Activated B cell treated with CpG ODN at 0.5 μM for 24 hours (primary cell): ENCODE measurements at regions not wholly inside any gene's neighbourhood (a gene's known extent, or its start where the extent isn't known, plus 50 kb on each side); places are given as distances from the start of the nearest gene placed in this dataset.

Source experiments
- ATAC-seq: fragments of 200-7000 bp; cut with Tn5 transposase; one replicate; pipeline ENCODE4 v1.10.0; 2021; ENCODE audit warnings: low read depth, mild to moderate bottlenecking, moderate library complexity
- CTCF ChIA-PET: fragments of 350-600 bp; sonication (Branson Sonifier 250); formaldehyde crosslinking; loops from one replicate; lab custom pipeline; 2021; ENCODE audit warnings: antibody characterized with exemption; lab: Charles Lee
- POLR2A ChIA-PET: fragments of 350-600 bp; sonication (Branson Sonifier 250); formaldehyde crosslinking; loops from one replicate; lab custom pipeline; 2021; ENCODE audit warnings: antibody characterized with exemption; lab: Charles Lee
- DNase-seq: peaks from one replicate; pipeline ENCODE4 v3.0.0; 2022
- H3K27ac Mint-ChIP-seq: one replicate; pipeline ENCODE4 v1.8.0; 2020; ENCODE audit warnings: mixed read lengths
- H3K27me3 Mint-ChIP-seq: one replicate; pipeline ENCODE4 v1.8.0; 2021; ENCODE audit warnings: mixed read lengths
- H3K36me3 Mint-ChIP-seq: one replicate; pipeline ENCODE4 v1.8.0; 2021; ENCODE audit warnings: low read depth, mixed read lengths
- H3K4me1 Mint-ChIP-seq: one replicate; pipeline ENCODE4 v1.8.0; 2021; ENCODE audit warnings: mixed read lengths
- H3K4me3 Mint-ChIP-seq: one replicate; pipeline ENCODE4 v1.8.0; 2020; ENCODE audit warnings: mild to moderate bottlenecking, mixed read lengths
- H3K9me3 Mint-ChIP-seq: one replicate; pipeline ENCODE4 v1.8.0; 2020; ENCODE audit warnings: mixed read lengths
- intact Hi-C: fragments of 100-400 bp; cut with micrococcal nuclease; formaldehyde crosslinking; loops from one replicate; pipeline ENCODE4 v1.15.1; 2024
- TF ChIP-seq, protein P1 (sequence below): fragments of 200-600 bp; IDR thresholded peaks from one replicate; pipeline ENCODE4 v1.8.0; 2022; ENCODE audit warnings: antibody characterized with exemption, mild to moderate bottlenecking

DNA sequence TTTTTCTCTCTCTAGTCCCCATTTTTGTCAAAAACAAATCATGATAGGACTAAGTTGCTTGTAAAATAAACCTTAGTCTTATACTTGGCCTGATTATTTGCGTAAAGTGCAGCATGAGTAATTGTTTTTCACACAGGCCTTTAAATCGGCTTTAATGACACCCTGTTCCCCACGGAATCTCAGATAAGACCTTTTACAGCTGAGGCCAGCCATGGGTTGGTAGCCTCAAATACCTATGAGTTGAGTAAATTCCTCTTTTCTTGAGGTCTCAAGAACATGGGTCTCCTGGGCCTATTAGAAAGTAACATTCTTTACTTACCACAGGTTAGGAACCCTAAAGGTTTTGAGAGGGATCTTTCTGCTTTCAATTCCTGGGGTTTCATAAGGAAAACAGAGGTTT lies 761.0 kb upstream of the PHF14 start:
- ChIA-PET CTCF (no interaction called here), POLR2A (no interaction called here)
- Mint-ChIP-seq H3K27ac (no peak overlapping the region), H3K4me1 (no peaks in the 10 kb centered on the region), H3K36me3 (no peaks in the 10 kb centered on the region), H3K4me3 (no peak overlapping the region), H3K27me3 (no peaks in the 10 kb centered on the region), H3K9me3 (peaks cover 6% of the 10 kb centered on the region)
- ATAC-seq = no peak
- TF ChIP-seq, protein P1, sequence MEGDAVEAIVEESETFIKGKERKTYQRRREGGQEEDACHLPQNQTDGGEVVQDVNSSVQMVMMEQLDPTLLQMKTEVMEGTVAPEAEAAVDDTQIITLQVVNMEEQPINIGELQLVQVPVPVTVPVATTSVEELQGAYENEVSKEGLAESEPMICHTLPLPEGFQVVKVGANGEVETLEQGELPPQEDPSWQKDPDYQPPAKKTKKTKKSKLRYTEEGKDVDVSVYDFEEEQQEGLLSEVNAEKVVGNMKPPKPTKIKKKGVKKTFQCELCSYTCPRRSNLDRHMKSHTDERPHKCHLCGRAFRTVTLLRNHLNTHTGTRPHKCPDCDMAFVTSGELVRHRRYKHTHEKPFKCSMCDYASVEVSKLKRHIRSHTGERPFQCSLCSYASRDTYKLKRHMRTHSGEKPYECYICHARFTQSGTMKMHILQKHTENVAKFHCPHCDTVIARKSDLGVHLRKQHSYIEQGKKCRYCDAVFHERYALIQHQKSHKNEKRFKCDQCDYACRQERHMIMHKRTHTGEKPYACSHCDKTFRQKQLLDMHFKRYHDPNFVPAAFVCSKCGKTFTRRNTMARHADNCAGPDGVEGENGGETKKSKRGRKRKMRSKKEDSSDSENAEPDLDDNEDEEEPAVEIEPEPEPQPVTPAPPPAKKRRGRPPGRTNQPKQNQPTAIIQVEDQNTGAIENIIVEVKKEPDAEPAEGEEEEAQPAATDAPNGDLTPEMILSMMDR = no peak
- no peak for DNase-seq
- intact Hi-C loops = no loop called here

DNA sequence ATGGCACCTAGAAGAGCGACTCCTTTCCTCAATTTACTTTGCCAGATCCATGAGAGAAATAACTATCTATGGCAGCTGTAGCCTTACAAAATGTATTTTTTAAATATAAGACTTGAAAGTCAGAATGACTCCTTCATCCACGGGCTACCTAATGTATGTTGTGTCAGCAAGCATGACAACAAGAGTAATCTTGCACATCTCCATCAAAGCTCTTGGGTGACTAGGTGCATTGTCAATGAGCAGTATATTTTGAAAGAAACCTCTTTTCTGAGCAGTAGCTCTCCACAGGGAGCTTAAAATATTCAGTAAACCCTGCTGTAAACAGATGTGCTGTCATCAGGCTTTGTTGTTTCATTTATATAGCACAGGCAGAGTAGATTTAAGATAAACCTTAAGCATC lies 757.2 kb upstream of the PHF14 start:
- CTCF ChIA-PET = no interaction called here
- intact Hi-C loops = no loop called here
- DNase-seq (no peak), ATAC-seq (no peak)
- Mint-ChIP-seq H3K27me3 (no peaks in the 10 kb centered on the region), H3K9me3 (peaks cover 8% of the 10 kb centered on the region), H3K4me1 (no peaks in the 10 kb centered on the region), H3K27ac (no peak overlapping the region), H3K4me3 (no peak overlapping the region), H3K36me3 (no peaks in the 10 kb centered on the region)
- POLR2A ChIA-PET = no interaction called here
- TF ChIP-seq, protein P1 = no peak

DNA sequence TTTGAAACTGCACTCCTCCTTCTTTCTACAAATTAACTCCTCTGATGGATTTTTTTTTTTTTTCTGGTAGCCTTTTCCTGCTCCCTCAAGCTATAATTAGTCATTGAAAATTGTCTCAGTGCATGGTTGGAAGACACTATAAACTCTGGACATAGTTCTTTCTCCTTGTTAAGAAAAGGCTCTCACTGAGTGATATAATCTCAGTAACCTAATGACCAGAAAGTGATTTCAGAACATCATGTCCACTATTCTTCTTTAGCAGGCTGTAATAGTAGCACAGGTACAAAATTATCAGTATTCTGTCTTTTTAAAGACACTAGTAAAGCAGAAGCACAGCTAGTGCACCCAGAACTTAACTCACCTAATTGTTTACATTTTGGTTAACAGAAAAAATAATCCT lies 752.6 kb upstream of the PHF14 start:
- POLR2A ChIA-PET = no interaction called here
- TF ChIP-seq, protein P1 = no peak
- Mint-ChIP-seq H3K27me3 (no peaks in the 10 kb centered on the region), H3K36me3 (no peaks in the 10 kb centered on the region), H3K27ac (no peak overlapping the region), H3K4me1 (no peaks in the 10 kb centered on the region), H3K9me3 (peaks cover 2% of the 10 kb centered on the region), H3K4me3 (no peak overlapping the region)
- CTCF ChIA-PET = no interaction called here
- DNase-seq (no peak), ATAC-seq (no peak)
- intact Hi-C loops = no loop called here

DNA sequence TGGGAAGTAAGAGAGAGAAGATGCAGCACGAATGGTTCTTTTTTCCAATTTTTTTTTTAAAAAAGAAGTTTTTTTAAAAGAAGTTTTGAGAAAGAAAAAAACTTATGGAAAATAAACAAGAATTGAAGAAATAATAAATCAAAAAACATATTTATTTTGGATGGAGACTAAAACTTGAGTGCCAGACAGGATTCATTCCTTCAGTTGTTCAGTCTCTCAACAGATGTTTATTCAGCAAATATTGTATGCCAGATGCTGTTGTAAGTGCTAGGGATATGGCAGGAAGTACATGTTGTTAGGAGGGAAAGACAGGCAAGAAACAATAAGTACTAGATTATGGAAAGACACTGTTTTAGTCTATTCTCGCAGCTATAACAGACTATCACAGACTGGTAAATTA lies 750.7 kb upstream of the PHF14 start:
- H3K36me3 Mint-ChIP-seq = no peaks in the 10 kb centered on the region
- ChIA-PET POLR2A (no interaction called here), CTCF (no interaction called here)
- H3K4me1 Mint-ChIP-seq = no peaks in the 10 kb centered on the region
- no peaks in the 10 kb centered on the region for H3K27me3 Mint-ChIP-seq
- intact Hi-C loops = no loop called here
- peaks cover 2% of the 10 kb centered on the region for H3K9me3 Mint-ChIP-seq
- TF ChIP-seq, protein P1 = no peak
- no peak overlapping the region for H3K4me3 Mint-ChIP-seq
- ATAC-seq (no peak), DNase-seq (no peak)
- H3K27ac Mint-ChIP-seq = no peak overlapping the region

DNA sequence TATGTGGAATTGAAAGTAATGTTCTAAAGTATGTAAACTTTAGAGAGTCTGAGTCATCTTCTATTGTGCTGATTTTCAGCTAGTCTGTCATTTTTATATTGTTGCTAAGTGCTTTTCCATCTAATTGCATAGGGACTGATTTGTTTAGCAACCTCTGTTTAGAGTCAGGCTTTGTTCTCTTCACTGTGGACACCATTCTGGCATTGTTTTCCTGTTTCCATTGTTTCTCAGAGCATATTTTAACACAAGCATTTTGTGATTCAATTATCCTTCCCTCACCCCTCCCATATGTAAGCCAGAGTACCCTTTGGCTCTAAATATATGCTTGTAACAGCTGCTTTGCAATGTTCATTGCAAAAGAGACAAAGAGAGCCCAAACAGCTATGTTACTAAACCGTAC lies 748.4 kb upstream of the PHF14 start:
- Mint-ChIP-seq H3K4me1 (no peaks in the 10 kb centered on the region), H3K9me3 (peaks cover 2% of the 10 kb centered on the region), H3K4me3 (no peak overlapping the region), H3K36me3 (no peaks in the 10 kb centered on the region), H3K27ac (no peak overlapping the region), H3K27me3 (no peaks in the 10 kb centered on the region)
- intact Hi-C loops = no loop called here
- ChIA-PET CTCF (no interaction called here), POLR2A (no interaction called here)
- DNase-seq (no peak), ATAC-seq (no peak)
- TF ChIP-seq, protein P1 = no peak
